ENCODE measurements at regions not wholly inside any gene's neighbourhood (a gene's known extent, or its start where the extent isn't known, plus 50 kb on each side); places are given as distances from the start of the nearest gene placed in this dataset.

- no peak for TF ChIP-seq POLR2AphosphoS5 (IDR thresholded peaks at IDR 0.05; ENCODE audit: low read depth, low read length)
- no peak for TF ChIP-seq SIN3A (IDR thresholded peaks at IDR 0.05; ENCODE audit: borderline replicate concordance, insufficient read depth, low read length)
- TF ChIP-seq TAF1 (IDR thresholded peaks at IDR 0.05; ENCODE audit: borderline replicate concordance, insufficient read depth, low read length), result no peak
Measured at GRCh38 chr13:73492811-73493210, 434.0 kb downstream of the KLF5 start.

All from PFSK-1 (cell line).